ENCODE measurements at regions not wholly inside any gene's neighbourhood (a gene's known extent, or its start where the extent isn't known, plus 50 kb on each side); places are given as distances from the start of the nearest gene placed in this dataset.
A peak's percentile ranks its signal among the peaks of the same experiment; 100 is the strongest.

GRCh38 chr16:87126403-87127025 is 190.7 kb downstream of the C16orf95 start:
- ATAC-seq (peak; percentile 6), DNase-seq (no peak)
- intact Hi-C loops (cut with micrococcal nuclease) = no loop called here

GRCh38 chr16:87127061-87127765 is 190.0 kb downstream of the C16orf95 start:
- intact Hi-C loops (cut with micrococcal nuclease) = no loop called here
- DNase-seq (peak; percentile 56), ATAC-seq (peak; percentile 74)

- ATAC-seq = no peak
- intact Hi-C loops (cut with micrococcal nuclease) = no loop called here
- DNase-seq = no peak
Observed at GRCh38 chr16:87127766-87128147, 189.4 kb downstream of the C16orf95 start.

GRCh38 chr16:87129771-87130170 is 187.4 kb downstream of the C16orf95 start:
- intact Hi-C loops (cut with micrococcal nuclease) = no loop called here
- DNase-seq = no peak
- ATAC-seq = no peak

- ATAC-seq = no peak
- DNase-seq = no peak
- intact Hi-C loops (cut with micrococcal nuclease) = no loop called here
Observed at GRCh38 chr16:87131061-87131995, 185.9 kb downstream of the C16orf95 start.

- DNase-seq = no peak
- intact Hi-C loops (cut with micrococcal nuclease) = no loop called here
- ATAC-seq = no peak
Observed at GRCh38 chr16:87131996-87132345, 185.2 kb downstream of the C16orf95 start.

- DNase-seq (peak; percentile 55), ATAC-seq (peak; percentile 80)
- intact Hi-C loops (cut with micrococcal nuclease) = no loop called here
Observed at GRCh38 chr16:87132361-87133014, 184.7 kb downstream of the C16orf95 start.

- intact Hi-C loops (cut with micrococcal nuclease) = no loop called here
- ATAC-seq (no peak), DNase-seq (no peak)
Observed at GRCh38 chr16:87133112-87133850, 183.9 kb downstream of the C16orf95 start.

- ATAC-seq (no peak), DNase-seq (no peak)
- intact Hi-C loops (cut with micrococcal nuclease) = no loop called here
Observed at GRCh38 chr16:87133966-87134627, 183.1 kb downstream of the C16orf95 start.

GRCh38 chr16:87134628-87134995 is 182.6 kb downstream of the C16orf95 start:
- ATAC-seq (no peak), DNase-seq (no peak)
- intact Hi-C loops (cut with micrococcal nuclease) = no loop called here

- no peak for DNase-seq
- intact Hi-C loops (cut with micrococcal nuclease) = no loop called here
- no peak for ATAC-seq
Observed at GRCh38 chr16:87135246-87136030, 181.8 kb downstream of the C16orf95 start.

GRCh38 chr16:87138316-87138715 is 178.9 kb downstream of the C16orf95 start:
- ATAC-seq (no peak), DNase-seq (no peak)
- intact Hi-C loops (cut with micrococcal nuclease) = no loop called here

GRCh38 chr16:87138738-87139267 is 178.4 kb downstream of the C16orf95 start:
- intact Hi-C loops (cut with micrococcal nuclease) = no loop called here
- ATAC-seq (no peak), DNase-seq (no peak)

GRCh38 chr16:87140211-87141200 is 176.7 kb downstream of the C16orf95 start:
- DNase-seq = no peak
- intact Hi-C loops (cut with micrococcal nuclease) = no loop called here
- ATAC-seq = peak; percentile 53

GRCh38 chr16:87141402-87141801 is 175.8 kb downstream of the C16orf95 start:
- ATAC-seq (no peak), DNase-seq (no peak)
- intact Hi-C loops (cut with micrococcal nuclease) = no loop called here

GRCh38 chr16:87143661-87144121 is 173.5 kb downstream of the C16orf95 start:
- intact Hi-C loops (cut with micrococcal nuclease) = no loop called here
- ATAC-seq (no peak), DNase-seq (no peak)

Measured in left ventricle myocardium superior (tissue), 1 donor.